Hepatocyte (in vitro differentiated cells): ENCODE measurements at regions not wholly inside any gene's neighbourhood (a gene's known extent, or its start where the extent isn't known, plus 50 kb on each side); places are given as distances from the start of the nearest gene placed in this dataset.

Experiments used
- EZH2 ChIP-seq: fragments of 200-600 bp; sonication (generic); IDR thresholded peaks from 2 replicates; pipeline ENCODE4 v1.6.1; 2016; ENCODE audit warnings: antibody characterized with exemption, mild to moderate bottlenecking, borderline replicate concordance
- EZH2phosphoT487 ChIP-seq: fragments of 200-600 bp; sonication (generic); IDR thresholded peaks from one replicate; pipeline ENCODE4 v1.6.1; 2018; ENCODE audit warnings: antibody characterized with exemption, mild to moderate bottlenecking, low read depth, moderate library complexity; ENCODE audit not compliant: unreplicated experiment, severe bottlenecking
- TF ChIP-seq, protein P1 (sequence below): fragments of 200-600 bp; sonication (generic); IDR thresholded peaks from 2 replicates; pipeline ENCODE4 v1.5.1; 2016; ENCODE audit warnings: antibody characterized with exemption, mild to moderate bottlenecking; ENCODE audit not compliant: poor library complexity

DNA sequence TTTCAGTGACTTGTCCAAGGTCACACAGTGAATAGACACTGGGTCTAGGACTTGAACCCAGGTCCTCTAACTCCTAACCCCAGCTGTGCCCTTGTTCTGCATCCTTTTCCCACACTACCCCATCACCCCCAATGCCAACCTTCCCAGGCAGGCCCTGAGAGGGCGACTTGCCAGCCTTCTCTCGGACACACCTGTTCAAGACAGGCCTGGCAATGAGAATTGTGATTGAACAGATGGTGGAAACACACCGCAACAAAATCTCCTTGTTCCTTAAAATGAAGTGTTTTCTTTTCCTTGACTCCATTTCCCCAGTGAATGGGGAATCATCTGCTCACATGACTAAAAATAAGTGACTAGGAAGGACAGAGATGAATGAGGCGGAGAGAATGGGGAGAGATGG lies 189.5 kb upstream of the ASIC2 start:
- TF ChIP-seq, protein P1, sequence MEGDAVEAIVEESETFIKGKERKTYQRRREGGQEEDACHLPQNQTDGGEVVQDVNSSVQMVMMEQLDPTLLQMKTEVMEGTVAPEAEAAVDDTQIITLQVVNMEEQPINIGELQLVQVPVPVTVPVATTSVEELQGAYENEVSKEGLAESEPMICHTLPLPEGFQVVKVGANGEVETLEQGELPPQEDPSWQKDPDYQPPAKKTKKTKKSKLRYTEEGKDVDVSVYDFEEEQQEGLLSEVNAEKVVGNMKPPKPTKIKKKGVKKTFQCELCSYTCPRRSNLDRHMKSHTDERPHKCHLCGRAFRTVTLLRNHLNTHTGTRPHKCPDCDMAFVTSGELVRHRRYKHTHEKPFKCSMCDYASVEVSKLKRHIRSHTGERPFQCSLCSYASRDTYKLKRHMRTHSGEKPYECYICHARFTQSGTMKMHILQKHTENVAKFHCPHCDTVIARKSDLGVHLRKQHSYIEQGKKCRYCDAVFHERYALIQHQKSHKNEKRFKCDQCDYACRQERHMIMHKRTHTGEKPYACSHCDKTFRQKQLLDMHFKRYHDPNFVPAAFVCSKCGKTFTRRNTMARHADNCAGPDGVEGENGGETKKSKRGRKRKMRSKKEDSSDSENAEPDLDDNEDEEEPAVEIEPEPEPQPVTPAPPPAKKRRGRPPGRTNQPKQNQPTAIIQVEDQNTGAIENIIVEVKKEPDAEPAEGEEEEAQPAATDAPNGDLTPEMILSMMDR: no peak
- TF ChIP-seq EZH2: no peak
- TF ChIP-seq EZH2phosphoT487: no peak
